ENCODE measurements at regions not wholly inside any gene's neighbourhood (a gene's known extent, or its start where the extent isn't known, plus 50 kb on each side); places are given as distances from the start of the nearest gene placed in this dataset.

DNA sequence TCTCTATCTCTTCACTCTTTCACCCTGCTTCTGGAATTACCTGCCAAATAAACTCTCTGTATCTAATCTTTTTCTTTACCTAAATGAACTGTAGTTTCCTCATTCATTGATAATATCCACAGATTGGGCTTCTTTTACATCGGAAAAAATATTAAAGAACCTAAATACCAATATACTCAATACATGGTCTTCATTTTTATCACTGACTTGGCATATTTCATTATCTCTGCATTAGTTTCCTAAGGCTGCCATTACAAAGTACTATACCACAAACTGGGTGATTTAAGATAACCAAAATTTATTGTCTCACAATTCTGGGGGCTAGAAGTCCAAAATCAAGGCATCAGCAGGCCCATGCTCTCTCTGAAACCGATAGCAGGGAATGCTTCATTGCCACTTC, 411.9 kb upstream of the SPTLC3 start:
- DNase-seq (ENCODE audit: low read depth, low spot score) = no peak
- no peaks in the 10 kb centered on the region for H3K9me3 ChIP-seq (ENCODE audit: control insufficient read depth, low read depth, low read length)
- no peaks in the 10 kb centered on the region for H4K20me1 ChIP-seq (ENCODE audit: control insufficient read depth, extremely low read depth, insufficient read depth, low read length)
- no peaks in the 10 kb centered on the region for H3K4me1 ChIP-seq (ENCODE audit: control insufficient read depth, extremely low read depth, insufficient read depth, low read length)
- H3K9ac ChIP-seq (ENCODE audit: control insufficient read depth, extremely low read depth, insufficient read depth, low read length) = no peak overlapping the region
- no peaks in the 10 kb centered on the region for H3K79me2 ChIP-seq (ENCODE audit: control insufficient read depth, insufficient read depth, low read length)
- H3K4me3 ChIP-seq (ENCODE audit: control insufficient read depth in 2 of 3, extremely low read depth in 1 of 3, insufficient read depth in 2 of 3, low read depth in 1 of 3, low read length in 3 of 3) = no peak overlapping the region
- no peaks in the 10 kb centered on the region for H3K9me1 ChIP-seq (ENCODE audit: control insufficient read depth, extremely low read depth, insufficient read depth, low read length)
- H3K27me3 ChIP-seq (ENCODE audit: control insufficient read depth, extremely low read depth, insufficient read depth, low read length) = no peaks in the 10 kb centered on the region
- no peak for FAIRE-seq
- no peak overlapping the region for H2AFZ ChIP-seq (ENCODE audit: control insufficient read depth, low read length)
- no peaks in the 10 kb centered on the region for H3K36me3 ChIP-seq (ENCODE audit: control insufficient read depth in 2 of 2, extremely low read depth in 1 of 2, insufficient read depth in 2 of 2, low read length in 2 of 2)
- dilution Hi-C loops (cut with MboI; ENCODE audit: extremely low pct_ligation_motif_present, low sequenced_read_pairs) = no loop called here
- no peak overlapping the region for H3K4me2 ChIP-seq (ENCODE audit: control insufficient read depth, extremely low read depth, insufficient read depth, low read depth, low read length)
- H3K27ac ChIP-seq (ENCODE audit: control insufficient read depth, insufficient read depth, low read length) = no peak overlapping the region
- TF ChIP-seq, protein P1, sequence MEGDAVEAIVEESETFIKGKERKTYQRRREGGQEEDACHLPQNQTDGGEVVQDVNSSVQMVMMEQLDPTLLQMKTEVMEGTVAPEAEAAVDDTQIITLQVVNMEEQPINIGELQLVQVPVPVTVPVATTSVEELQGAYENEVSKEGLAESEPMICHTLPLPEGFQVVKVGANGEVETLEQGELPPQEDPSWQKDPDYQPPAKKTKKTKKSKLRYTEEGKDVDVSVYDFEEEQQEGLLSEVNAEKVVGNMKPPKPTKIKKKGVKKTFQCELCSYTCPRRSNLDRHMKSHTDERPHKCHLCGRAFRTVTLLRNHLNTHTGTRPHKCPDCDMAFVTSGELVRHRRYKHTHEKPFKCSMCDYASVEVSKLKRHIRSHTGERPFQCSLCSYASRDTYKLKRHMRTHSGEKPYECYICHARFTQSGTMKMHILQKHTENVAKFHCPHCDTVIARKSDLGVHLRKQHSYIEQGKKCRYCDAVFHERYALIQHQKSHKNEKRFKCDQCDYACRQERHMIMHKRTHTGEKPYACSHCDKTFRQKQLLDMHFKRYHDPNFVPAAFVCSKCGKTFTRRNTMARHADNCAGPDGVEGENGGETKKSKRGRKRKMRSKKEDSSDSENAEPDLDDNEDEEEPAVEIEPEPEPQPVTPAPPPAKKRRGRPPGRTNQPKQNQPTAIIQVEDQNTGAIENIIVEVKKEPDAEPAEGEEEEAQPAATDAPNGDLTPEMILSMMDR (optimal IDR thresholded peaks at IDR 0.05 in 1 of 3, IDR thresholded peaks at IDR 0.05 in 1 of 3, conservative IDR thresholded peaks at IDR 0.05 in 1 of 3; ENCODE audit: extremely low read depth in 1 of 3, insufficient read depth in 2 of 3, low read length in 3 of 3) = no peak
- TF ChIP-seq EZH2 (IDR thresholded peaks at IDR 0.05; ENCODE audit: low read length) = no peak

- H3K36me3 ChIP-seq (ENCODE audit: control insufficient read depth in 2 of 2, extremely low read depth in 1 of 2, insufficient read depth in 2 of 2, low read length in 2 of 2) = no peaks in the 10 kb centered on the region
- TF ChIP-seq, protein P1 (optimal IDR thresholded peaks at IDR 0.05 in 1 of 3, IDR thresholded peaks at IDR 0.05 in 1 of 3, conservative IDR thresholded peaks at IDR 0.05 in 1 of 3; ENCODE audit: extremely low read depth in 1 of 3, insufficient read depth in 2 of 3, low read length in 3 of 3) = no peak
- no peak for TF ChIP-seq EZH2 (IDR thresholded peaks at IDR 0.05; ENCODE audit: low read length)
- H3K9ac ChIP-seq (ENCODE audit: control insufficient read depth, extremely low read depth, insufficient read depth, low read length) = no peak overlapping the region
- dilution Hi-C loops (cut with MboI; ENCODE audit: extremely low pct_ligation_motif_present, low sequenced_read_pairs) = no loop called here
- no peaks in the 10 kb centered on the region for H3K9me1 ChIP-seq (ENCODE audit: control insufficient read depth, extremely low read depth, insufficient read depth, low read length)
- no peaks in the 10 kb centered on the region for H4K20me1 ChIP-seq (ENCODE audit: control insufficient read depth, extremely low read depth, insufficient read depth, low read length)
- no peak overlapping the region for H2AFZ ChIP-seq (ENCODE audit: control insufficient read depth, low read length)
- DNase-seq (ENCODE audit: low read depth, low spot score) = no peak
- H3K27me3 ChIP-seq (ENCODE audit: control insufficient read depth, extremely low read depth, insufficient read depth, low read length) = no peaks in the 10 kb centered on the region
- H3K27ac ChIP-seq (ENCODE audit: control insufficient read depth, insufficient read depth, low read length) = no peak overlapping the region
- no peak for FAIRE-seq
- H3K4me3 ChIP-seq (ENCODE audit: control insufficient read depth in 2 of 3, extremely low read depth in 1 of 3, insufficient read depth in 2 of 3, low read depth in 1 of 3, low read length in 3 of 3) = no peak overlapping the region
- no peaks in the 10 kb centered on the region for H3K4me1 ChIP-seq (ENCODE audit: control insufficient read depth, extremely low read depth, insufficient read depth, low read length)
- no peak overlapping the region for H3K4me2 ChIP-seq (ENCODE audit: control insufficient read depth, extremely low read depth, insufficient read depth, low read depth, low read length)
- no peaks in the 10 kb centered on the region for H3K79me2 ChIP-seq (ENCODE audit: control insufficient read depth, insufficient read depth, low read length)
- H3K9me3 ChIP-seq (ENCODE audit: control insufficient read depth, low read depth, low read length) = no peaks in the 10 kb centered on the region
Observed at GRCh38 chr20:12597551-12597950, 411.2 kb upstream of the SPTLC3 start.
